Stimulated activated CD8-positive, alpha-beta memory T cell treated with anti-CD3 and anti-CD28 coated beads, Interleukin-12 subunit alpha, Interleukin-12 subunit beta, amount 100 ng/mL, for 24 hours (primary cell): ENCODE measurements at regions not wholly inside any gene's neighbourhood (a gene's known extent, or its start where the extent isn't known, plus 50 kb on each side); places are given as distances from the start of the nearest gene placed in this dataset.

Experiments used
- DNase-seq: peaks from one replicate; pipeline ENCODE4 v3.0.0-alpha.2; 2020; ENCODE audit errors: extremely low read depth

- DNase-seq: no peak
Measured at GRCh38 chr2:133941666-133942065, 312.2 kb upstream of the MGAT5 start.

- no peak for DNase-seq
Measured at GRCh38 chr2:133942398-133942797, 311.5 kb upstream of the MGAT5 start.

GRCh38 chr2:133943108-133943507 lies 310.8 kb upstream of the MGAT5 start:
- DNase-seq: no peak

GRCh38 chr2:133945089-133945488 lies 308.8 kb upstream of the MGAT5 start:
- DNase-seq: no peak

GRCh38 chr2:133947057-133947456 lies 306.8 kb upstream of the MGAT5 start:
- DNase-seq: no peak

- DNase-seq: no peak
Measured at GRCh38 chr2:133948610-133949290, 305.1 kb upstream of the MGAT5 start.

- DNase-seq: no peak
Measured at GRCh38 chr2:133949595-133949994, 304.3 kb upstream of the MGAT5 start.

GRCh38 chr2:133951209-133951608 lies 302.7 kb upstream of the MGAT5 start:
- DNase-seq: no peak

GRCh38 chr2:133952420-133952819 lies 301.5 kb upstream of the MGAT5 start:
- no peak for DNase-seq

GRCh38 chr2:133952896-133953295 lies 301.0 kb upstream of the MGAT5 start:
- DNase-seq: no peak

- DNase-seq: no peak
Measured at GRCh38 chr2:133953524-133953923, 300.3 kb upstream of the MGAT5 start.

GRCh38 chr2:133954636-133955035 lies 299.2 kb upstream of the MGAT5 start:
- DNase-seq: no peak

- no peak for DNase-seq
Measured at GRCh38 chr2:133955169-133955568, 298.7 kb upstream of the MGAT5 start.

- DNase-seq: no peak
Measured at GRCh38 chr2:133956434-133956935, 297.4 kb upstream of the MGAT5 start.

GRCh38 chr2:133957724-133958480 lies 296.0 kb upstream of the MGAT5 start:
- DNase-seq: no peak

GRCh38 chr2:133959066-133959465 lies 294.8 kb upstream of the MGAT5 start:
- no peak for DNase-seq

- no peak for DNase-seq
Measured at GRCh38 chr2:133966720-133967304, 287.1 kb upstream of the MGAT5 start.

GRCh38 chr2:133967326-133967725 lies 286.5 kb upstream of the MGAT5 start:
- no peak for DNase-seq

- no peak for DNase-seq
Measured at GRCh38 chr2:133968446-133968845, 285.4 kb upstream of the MGAT5 start.

GRCh38 chr2:133970641-133971040 lies 283.2 kb upstream of the MGAT5 start:
- DNase-seq: no peak

GRCh38 chr2:133972297-133972696 lies 281.6 kb upstream of the MGAT5 start:
- no peak for DNase-seq

- DNase-seq: no peak
Measured at GRCh38 chr2:133972786-133973185, 281.1 kb upstream of the MGAT5 start.

GRCh38 chr2:133974353-133974752 lies 279.5 kb upstream of the MGAT5 start:
- no peak for DNase-seq
